GM19455 (cell line): ENCODE measurements at regions not wholly inside any gene's neighbourhood (a gene's known extent, or its start where the extent isn't known, plus 50 kb on each side); places are given as distances from the start of the nearest gene placed in this dataset.

Experiments used
- ATAC-seq: cut with Tn5 transposase; IDR thresholded peaks from one replicate; pipeline ENCODE4 v1.9.1; 2021; ENCODE audit not compliant: unreplicated experiment

- no peak for ATAC-seq
Measured at GRCh38 chr18:60552948-60553347, 180.4 kb upstream of the MC4R start.

GRCh38 chr18:60554967-60555366, 182.4 kb upstream of the MC4R start:
- ATAC-seq, result no peak

GRCh38 chr18:60555625-60556024, 183.1 kb upstream of the MC4R start:
- no peak for ATAC-seq

GRCh38 chr18:60556326-60556725, 183.8 kb upstream of the MC4R start:
- no peak for ATAC-seq

GRCh38 chr18:60560071-60560470, 187.5 kb upstream of the MC4R start:
- ATAC-seq, result no peak

- ATAC-seq, result no peak
Measured at GRCh38 chr18:60563082-60563481, 190.5 kb upstream of the MC4R start.

GRCh38 chr18:60568220-60568619, 195.6 kb upstream of the MC4R start:
- no peak for ATAC-seq

GRCh38 chr18:60570172-60570571, 197.6 kb upstream of the MC4R start:
- ATAC-seq, result no peak

- no peak for ATAC-seq
Measured at GRCh38 chr18:60577457-60577856, 204.9 kb upstream of the MC4R start.

GRCh38 chr18:60585670-60586069, 213.1 kb upstream of the MC4R start:
- ATAC-seq, result no peak

- ATAC-seq, result no peak
Measured at GRCh38 chr18:60593249-60593648, 220.7 kb upstream of the MC4R start.

- ATAC-seq, result no peak
Measured at GRCh38 chr18:60596928-60597327, 224.4 kb upstream of the MC4R start.

GRCh38 chr18:60599267-60599666, 226.7 kb upstream of the MC4R start:
- no peak for ATAC-seq

GRCh38 chr18:60599995-60600394, 227.4 kb upstream of the MC4R start:
- ATAC-seq, result no peak

GRCh38 chr18:60601249-60601648, 228.7 kb upstream of the MC4R start:
- no peak for ATAC-seq

GRCh38 chr18:60623331-60623730, 250.8 kb upstream of the MC4R start:
- ATAC-seq, result no peak

- no peak for ATAC-seq
Measured at GRCh38 chr18:60624207-60624606, 251.6 kb upstream of the MC4R start.

GRCh38 chr18:60639836-60640235, 267.3 kb upstream of the MC4R start:
- no peak for ATAC-seq

- ATAC-seq, result no peak
Measured at GRCh38 chr18:60643009-60643408, 270.4 kb upstream of the MC4R start.

- ATAC-seq, result no peak
Measured at GRCh38 chr18:60646725-60647124, 274.1 kb upstream of the MC4R start.

- ATAC-seq, result peak; percentile 99
Measured at GRCh38 chr18:60649107-60649506, 276.5 kb upstream of the MC4R start.

GRCh38 chr18:60649842-60650536, 277.4 kb upstream of the MC4R start:
- no peak for ATAC-seq

- no peak for ATAC-seq
Measured at GRCh38 chr18:60654298-60654697, 281.7 kb upstream of the MC4R start.
